H1 (cell line): ENCODE measurements at regions not wholly inside any gene's neighbourhood (a gene's known extent, or its start where the extent isn't known, plus 50 kb on each side); places are given as distances from the start of the nearest gene placed in this dataset.

Experiments used
- CTCF ChIA-PET: fragments of 300-600 bp; sonication (Branson Sonifier 250); formaldehyde crosslinking; loops from one replicate; lab custom pipeline; 2021; ENCODE audit not compliant: partially characterized antibody; lab: Charles Lee
- POLR2A ChIA-PET: fragments of 300-600 bp; sonication (Branson Sonifier 250); formaldehyde crosslinking; loops from one replicate; lab custom pipeline; 2021; ENCODE audit warnings: inconsistent platforms; ENCODE audit not compliant: partially characterized antibody; lab: Charles Lee
- DNase-seq, 2 experiments: peaks; one replicate each; pipeline versions ENCODE4 v3.0.0 to v3.0.0-alpha.2; 2010 to 2022; ENCODE audit warnings: low spot score in 2 of 2, low read depth in 1 of 2, mixed read lengths in 1 of 2
- FAIRE-seq: peaks from 2 replicates; lab custom pipeline; 2011; peaks lifted over from hg19 to GRCh38; lab: Jason Lieb, UNC
- H2AFZ ChIP-seq: 2 replicates; pipeline ENCODE4 v1.8.1; 2012; ENCODE audit warnings: low read length, inconsistent platforms
- H2AK5ac ChIP-seq: 2 replicates; pipeline ENCODE4 v1.6.1; 2013; ENCODE audit warnings: low read depth, low read length
- H2BK120ac ChIP-seq: replicated peaks from 2 replicates; pipeline ENCODE3; 2013; ENCODE audit warnings: low read depth, low read length, inconsistent platforms
- H2BK12ac ChIP-seq: 2 replicates; pipeline ENCODE4 v1.6.1; 2013; ENCODE audit warnings: low read depth, low read length
- H2BK15ac ChIP-seq: 2 replicates; pipeline ENCODE4 v1.6.1; 2013; ENCODE audit warnings: low read length
- H2BK20ac ChIP-seq: 2 replicates; pipeline ENCODE4 v1.6.1; 2013; ENCODE audit warnings: low read length
- H2BK5ac ChIP-seq: 2 replicates; pipeline ENCODE4 v1.6.1; 2013; ENCODE audit warnings: low read depth, low read length
- H3K14ac ChIP-seq: 2 replicates; pipeline ENCODE4 v1.6.1; 2013; ENCODE audit warnings: inconsistent platforms; ENCODE audit not compliant: insufficient read length
- H3K18ac ChIP-seq: 2 replicates; pipeline ENCODE4 v1.6.1; 2013; ENCODE audit warnings: low read length; ENCODE audit errors: extremely low read depth
- H3K23ac ChIP-seq: 2 replicates; pipeline ENCODE4 v1.6.1; 2013; ENCODE audit warnings: inconsistent platforms; ENCODE audit not compliant: insufficient read length
- H3K23me2 ChIP-seq: 2 replicates; pipeline ENCODE4 v1.6.1; 2013; ENCODE audit warnings: low read depth, low read length
- H3K27ac ChIP-seq: 2 replicates; pipeline ENCODE4 v1.6.1; 2011; ENCODE audit warnings: low read depth, low read length, inconsistent platforms
- H3K27me3 ChIP-seq, 4 experiments: replicated peaks in 1 of 4; 1 replicate in 1 of 4; 2 replicates in 3 of 4; pipeline versions ENCODE4 v1.6.1 to v1.8.1; 2011 to 2013; ENCODE audit warnings: low read length in 3 of 4, mild to moderate bottlenecking in 3 of 4, inconsistent platforms in 2 of 4, mixed read lengths in 2 of 4, moderate library complexity in 1 of 4; ENCODE audit not compliant: control insufficient read depth in 3 of 4, insufficient read depth in 3 of 4; ENCODE audit errors: extremely low read depth in 1 of 4
- H3K36me3 ChIP-seq, 4 experiments: 2 replicates each; pipeline versions ENCODE4 v1.6.1 to v1.8.1; 2011 to 2013; ENCODE audit warnings: mild to moderate bottlenecking in 4 of 4, low read length in 3 of 4, moderate library complexity in 2 of 4, control low read depth in 1 of 4, inconsistent platforms in 1 of 4; ENCODE audit not compliant: insufficient read depth in 4 of 4, control insufficient read depth in 2 of 4
- H3K4ac ChIP-seq: replicated peaks from 2 replicates; pipeline ENCODE3; 2013; ENCODE audit warnings: low read length, low read depth, mixed read lengths, inconsistent platforms; ENCODE audit not compliant: insufficient read length
- H3K4me1 ChIP-seq, 4 experiments: replicated peaks in 1 of 4; 1 replicate in 1 of 4; 2 replicates in 3 of 4; pipeline versions ENCODE4 v1.6.1 to v1.8.1; 2011 to 2013; ENCODE audit warnings: low read length in 3 of 4, inconsistent platforms in 2 of 4, mixed read lengths in 1 of 4; ENCODE audit not compliant: insufficient read depth in 4 of 4, control insufficient read depth in 3 of 4
- H3K4me2 ChIP-seq, 2 experiments: 2 replicates each; pipeline versions ENCODE4 v1.6.1 to v1.8.1; 2011 to 2013; ENCODE audit warnings: low read depth in 2 of 2, low read length in 2 of 2, control low read depth in 1 of 2, inconsistent platforms in 1 of 2, mild to moderate bottlenecking in 1 of 2; ENCODE audit not compliant: insufficient read depth in 1 of 2
- H3K4me3 ChIP-seq, 4 experiments: fragments of 200-600, 300-600 bp in 1 of 4; sonication (generic), shearing (Covaris generic), sonication (Bioruptor Twin) in 1 of 4; 2 replicates each; pipeline versions ENCODE4 v1.5.1 to v1.8.1; 2011 to 2016; ENCODE audit warnings: low read length in 4 of 4, low read depth in 3 of 4, control low read depth in 2 of 4, inconsistent platforms in 2 of 4, mild to moderate bottlenecking in 2 of 4, mixed read lengths in 1 of 4, moderate library complexity in 1 of 4; ENCODE audit not compliant: insufficient read depth in 2 of 4; ENCODE audit errors: extremely low read depth in 1 of 4
- H3K56ac ChIP-seq: replicated peaks from 2 replicates; pipeline ENCODE3; 2013; ENCODE audit warnings: low read depth, mild to moderate bottlenecking, mixed read lengths, low read length, inconsistent platforms; ENCODE audit not compliant: insufficient read length
- H3K79me1 ChIP-seq: 2 replicates; pipeline ENCODE4 v1.6.1; 2013; ENCODE audit warnings: low read depth, low read length, control low read depth
- H3K79me2 ChIP-seq, 2 experiments: 2 replicates each; pipeline versions ENCODE4 v1.6.1 to v1.8.1; 2012 to 2013; ENCODE audit warnings: low read length in 2 of 2, mild to moderate bottlenecking in 2 of 2, inconsistent platforms in 1 of 2; ENCODE audit not compliant: insufficient read depth in 2 of 2, control insufficient read depth in 1 of 2
- H3K9ac ChIP-seq, 4 experiments: replicated peaks in 1 of 4; 1 replicate in 1 of 4; 2 replicates in 3 of 4; pipeline versions ENCODE4 v1.6.1 to v1.8.1; 2011 to 2013; ENCODE audit warnings: low read depth in 3 of 4, low read length in 3 of 4, control low read depth in 2 of 4, mild to moderate bottlenecking in 2 of 4, moderate library complexity in 2 of 4, inconsistent platforms in 1 of 4; ENCODE audit errors: extremely low read depth in 1 of 4
- H3K9me3 ChIP-seq, 2 experiments: 2 replicates each; pipeline versions ENCODE4 v1.6.1 to v1.8.1; 2012 to 2013; ENCODE audit warnings: mild to moderate bottlenecking in 2 of 2, moderate library complexity in 2 of 2, control low read depth in 1 of 2, inconsistent platforms in 1 of 2, low read depth in 1 of 2, low read length in 1 of 2, mixed read lengths in 1 of 2; ENCODE audit not compliant: insufficient read depth in 2 of 2
- H4K20me1 ChIP-seq, 2 experiments: replicated peaks in 1 of 2; 2 replicates each; pipeline versions ENCODE3 to v1.8.1; 2011 to 2013; ENCODE audit warnings: inconsistent platforms in 2 of 2, low read length in 2 of 2, mild to moderate bottlenecking in 1 of 2; ENCODE audit not compliant: insufficient read depth in 2 of 2, control insufficient read depth in 1 of 2
- H4K5ac ChIP-seq: 2 replicates; pipeline ENCODE4 v1.6.1; 2013; ENCODE audit warnings: low read length, low read depth, mixed read lengths, inconsistent platforms; ENCODE audit not compliant: insufficient read length
- H4K8ac ChIP-seq: 2 replicates; pipeline ENCODE4 v1.8.0; 2013; ENCODE audit warnings: mild to moderate bottlenecking, moderate library complexity, low read length, inconsistent platforms; ENCODE audit not compliant: insufficient read depth; ENCODE audit errors: extremely low read depth
- H4K91ac ChIP-seq: replicated peaks from 2 replicates; pipeline ENCODE3; 2013; ENCODE audit warnings: low read length, mixed read lengths, inconsistent platforms; ENCODE audit not compliant: insufficient read length
- BACH1 ChIP-seq: IDR thresholded peaks from 2 replicates; pipeline ENCODE4 v1.6.1; 2012; ENCODE audit warnings: low read length, improper control_type of control experiment
- CHD1 ChIP-seq: IDR thresholded peaks from 2 replicates; pipeline ENCODE4 v1.6.1; 2012; ENCODE audit warnings: low read depth, low read length, improper control_type of control experiment
- EGR1 ChIP-seq: IDR thresholded peaks from 2 replicates; pipeline ENCODE4 v1.6.1; 2011; ENCODE audit warnings: low read depth, low read length, borderline replicate concordance
- EZH2 ChIP-seq: fragments of 200-600 bp; sonication (generic); IDR thresholded peaks from 2 replicates; pipeline ENCODE4 v1.7.1; 2012; ENCODE audit warnings: low read depth, mild to moderate bottlenecking, moderate library complexity, low read length, inconsistent platforms; ENCODE audit not compliant: severe bottlenecking
- FOSL1 ChIP-seq: IDR thresholded peaks from 2 replicates; pipeline ENCODE4 v1.6.1; 2011; ENCODE audit warnings: mild to moderate bottlenecking, low read depth, low read length, moderate library complexity; ENCODE audit not compliant: insufficient read depth
- KDM4A ChIP-seq: IDR thresholded peaks from one replicate; pipeline ENCODE4 v1.7.1; 2012; ENCODE audit warnings: low read depth, mild to moderate bottlenecking, moderate library complexity, low read length, inconsistent platforms; ENCODE audit not compliant: severe bottlenecking
- MAFK ChIP-seq: IDR thresholded peaks from 2 replicates; pipeline ENCODE4 v1.6.1; 2012; ENCODE audit warnings: low read depth, mild to moderate bottlenecking, improper control_type of control experiment, low read length
- MAX ChIP-seq: IDR thresholded peaks from 2 replicates; pipeline ENCODE4 v1.6.1; 2012; ENCODE audit warnings: inconsistent platforms
- NANOG ChIP-seq: IDR thresholded peaks from 2 replicates; pipeline ENCODE4 v1.6.1; 2011; ENCODE audit warnings: low read length, low read depth, mild to moderate bottlenecking, inconsistent platforms; ENCODE audit not compliant: insufficient read depth, poor library complexity, severe bottlenecking
- POLR2AphosphoS5 ChIP-seq: IDR thresholded peaks from 2 replicates; pipeline ENCODE4 v1.6.1; 2011; ENCODE audit warnings: low read depth, low read length
- POU5F1 ChIP-seq: IDR thresholded peaks from 2 replicates; pipeline ENCODE4 v1.6.1; 2011; ENCODE audit warnings: low read depth, mild to moderate bottlenecking, low read length, moderate library complexity
- RNF2 ChIP-seq: fragments of 200-900, 300-1000 bp; sonication (generic); IDR thresholded peaks from 2 replicates; pipeline ENCODE4 v1.7.1; 2016; ENCODE audit warnings: borderline replicate concordance, low read depth, mild to moderate bottlenecking, antibody characterized with exemption, low read length; ENCODE audit not compliant: poor library complexity, severe bottlenecking; ENCODE audit errors: missing control alignments
- SP2 ChIP-seq: IDR thresholded peaks from 2 replicates; pipeline ENCODE4 v1.6.1; 2012; ENCODE audit warnings: mild to moderate bottlenecking, low read length, inconsistent platforms
- TAF1 ChIP-seq: IDR thresholded peaks from 2 replicates; pipeline ENCODE4 v1.6.1; 2011; ENCODE audit warnings: mild to moderate bottlenecking, low read depth, low read length
- YY1 ChIP-seq: IDR thresholded peaks from 2 replicates; pipeline ENCODE4 v1.6.1; 2011; ENCODE audit warnings: low read depth, mild to moderate bottlenecking, low read length
- WGBS, 2 experiments: shearing (Covaris generic) in 1 of 2; methylation state at CpG; one replicate each; pipeline versions ENCODE4 v1.1.6 to v1.1.7; 2013 to 2015; ENCODE audit warnings: low lambda C conversion rate in 2 of 2, mixed read lengths in 2 of 2, inconsistent platforms in 1 of 2, low coverage in 1 of 2, missing lambda C conversion rate in 1 of 2; ENCODE audit not compliant: insufficient replicate concordance in 2 of 2, insufficient coverage in 1 of 2, insufficient read length in 1 of 2; ENCODE audit errors: extremely low coverage in 1 of 2, missing lambda C conversion rate in 1 of 2; 5-methylcytosine and 5-hydroxymethylcytosine counted together

- Histone ChIP-seq H3K9ac (no peak overlapping the region), H2BK12ac (no peak overlapping the region; the same call in 1 of the 2 replicates), H3K4me3 (no peak overlapping the region), H3K23ac (no peak overlapping the region), H2AFZ (no peak overlapping the region), H3K14ac (no peak overlapping the region), H3K4me1 (peaks cover 0 to 9% (median 8%) of the 10 kb centered on the region in 4 experiments; a peak in 6 of 7 replicates)
- CTCF ChIA-PET: interaction anchor here (0.8 to 1.2 kb wide), 2 partner anchors 139 to 207 kb away, joined by 3 read pairs; no protein-coding TSS in a partner anchor
- TF ChIP-seq POU5F1 (no peak), POLR2AphosphoS5 (no peak), EZH2 (no peak), MAX (no peak), CHD1 (no peak), FOSL1 (no peak), KDM4A (no peak), NANOG (no peak), EGR1 (no peak), YY1 (no peak), RNF2 (no peak), SP2 (no peak), TAF1 (no peak), BACH1 (no peak), MAFK (no peak)
- TF ChIP-seq, all 59 proteins: peak for 0
- Histone ChIP-seq H3K27ac (no peak overlapping the region), H3K4ac (no peak overlapping the region), H3K27me3 (no peaks in the 10 kb centered on the region), H2BK20ac (no peak overlapping the region), H3K79me2 (no peaks in the 10 kb centered on the region), H2BK120ac (no peak overlapping the region), H3K79me1 (no peaks in the 10 kb centered on the region), H4K20me1 (no peaks in the 10 kb centered on the region), H4K5ac (no peak overlapping the region), H2BK5ac (no peak overlapping the region), H2BK15ac (no peak overlapping the region), H3K4me2 (no peak overlapping the region), H3K9me3 (no peaks in the 10 kb centered on the region), H3K18ac (no peak overlapping the region), H4K8ac (no peak overlapping the region), H2AK5ac (no peak overlapping the region), H4K91ac (no peak overlapping the region), H3K36me3 (no peaks in the 10 kb centered on the region), H3K56ac (no peak overlapping the region), H3K23me2 (no peaks in the 10 kb centered on the region; the same call in 1 of the 2 replicates)
- POLR2A ChIA-PET: no interaction called here
- no peak for DNase-seq
- 91% methylated on average over 2 of the region's 2 CpGs; no CpG with 5 or more reads in 1 of the 2 experiments for whole genome bisulfite sequencing, 2 experiments
- no peak for FAIRE-seq
Observed at GRCh38 chr20:53731595-53731994, 138.0 kb upstream of the ZNF217 start.
